Ishikawa (cell line): ENCODE measurements at regions not wholly inside any gene's neighbourhood (a gene's known extent, or its start where the extent isn't known, plus 50 kb on each side); places are given as distances from the start of the nearest gene placed in this dataset.

Source experiments
- CREB1 ChIP-seq: IDR thresholded peaks from 2 replicates; pipeline ENCODE4 v1.6.1; 2012; ENCODE audit warnings: low read depth
- USF1 ChIP-seq: IDR thresholded peaks from 2 replicates; pipeline ENCODE4 v1.6.1; 2012

GRCh38 chr2:95734976-95735890 is 143.4 kb downstream of the TRIM43 start:
- TF ChIP-seq USF1 (no peak), CREB1 (no peak)
